PC-9 (cell line): ENCODE measurements at regions not wholly inside any gene's neighbourhood (a gene's known extent, or its start where the extent isn't known, plus 50 kb on each side); places are given as distances from the start of the nearest gene placed in this dataset.

Experiments
- EZH2 ChIP-seq: fragments of 200-600 bp; sonication (generic); IDR thresholded peaks from 2 replicates; pipeline ENCODE4 v1.8.0; 2017; ENCODE audit warnings: antibody characterized with exemption, low read depth
- TF ChIP-seq, protein P1 (sequence below): fragments of 200-600 bp; sonication (generic); conservative IDR thresholded peaks from 2 replicates; pipeline ENCODE4 v1.6.1; 2017; ENCODE audit warnings: mixed run types, antibody characterized with exemption, mild to moderate bottlenecking, moderate library complexity

DNA sequence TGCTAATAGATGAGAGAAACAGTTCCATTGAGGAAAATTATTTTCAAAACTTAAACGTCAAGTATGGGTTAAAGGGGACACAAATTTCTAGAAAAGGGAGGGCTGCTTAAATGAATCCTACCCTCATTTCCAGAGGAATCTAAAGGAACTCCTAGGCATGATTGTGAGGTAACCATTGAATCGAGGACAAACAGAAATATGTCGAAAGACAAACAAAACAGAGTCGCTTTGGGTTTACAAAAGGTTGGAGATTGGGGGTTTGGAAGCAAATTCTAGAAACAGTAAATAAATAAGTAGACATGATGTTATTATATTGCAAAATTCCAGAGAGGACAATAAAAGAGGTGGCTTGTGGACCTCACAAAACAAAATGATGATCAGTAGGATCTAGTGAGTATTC is 173.1 kb downstream of the FTCDNL1 start:
- TF ChIP-seq, protein P1, sequence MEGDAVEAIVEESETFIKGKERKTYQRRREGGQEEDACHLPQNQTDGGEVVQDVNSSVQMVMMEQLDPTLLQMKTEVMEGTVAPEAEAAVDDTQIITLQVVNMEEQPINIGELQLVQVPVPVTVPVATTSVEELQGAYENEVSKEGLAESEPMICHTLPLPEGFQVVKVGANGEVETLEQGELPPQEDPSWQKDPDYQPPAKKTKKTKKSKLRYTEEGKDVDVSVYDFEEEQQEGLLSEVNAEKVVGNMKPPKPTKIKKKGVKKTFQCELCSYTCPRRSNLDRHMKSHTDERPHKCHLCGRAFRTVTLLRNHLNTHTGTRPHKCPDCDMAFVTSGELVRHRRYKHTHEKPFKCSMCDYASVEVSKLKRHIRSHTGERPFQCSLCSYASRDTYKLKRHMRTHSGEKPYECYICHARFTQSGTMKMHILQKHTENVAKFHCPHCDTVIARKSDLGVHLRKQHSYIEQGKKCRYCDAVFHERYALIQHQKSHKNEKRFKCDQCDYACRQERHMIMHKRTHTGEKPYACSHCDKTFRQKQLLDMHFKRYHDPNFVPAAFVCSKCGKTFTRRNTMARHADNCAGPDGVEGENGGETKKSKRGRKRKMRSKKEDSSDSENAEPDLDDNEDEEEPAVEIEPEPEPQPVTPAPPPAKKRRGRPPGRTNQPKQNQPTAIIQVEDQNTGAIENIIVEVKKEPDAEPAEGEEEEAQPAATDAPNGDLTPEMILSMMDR, result no peak
- TF ChIP-seq EZH2, result no peak
